ENCODE measurements at regions not wholly inside any gene's neighbourhood (a gene's known extent, or its start where the extent isn't known, plus 50 kb on each side); places are given as distances from the start of the nearest gene placed in this dataset.

DNA sequence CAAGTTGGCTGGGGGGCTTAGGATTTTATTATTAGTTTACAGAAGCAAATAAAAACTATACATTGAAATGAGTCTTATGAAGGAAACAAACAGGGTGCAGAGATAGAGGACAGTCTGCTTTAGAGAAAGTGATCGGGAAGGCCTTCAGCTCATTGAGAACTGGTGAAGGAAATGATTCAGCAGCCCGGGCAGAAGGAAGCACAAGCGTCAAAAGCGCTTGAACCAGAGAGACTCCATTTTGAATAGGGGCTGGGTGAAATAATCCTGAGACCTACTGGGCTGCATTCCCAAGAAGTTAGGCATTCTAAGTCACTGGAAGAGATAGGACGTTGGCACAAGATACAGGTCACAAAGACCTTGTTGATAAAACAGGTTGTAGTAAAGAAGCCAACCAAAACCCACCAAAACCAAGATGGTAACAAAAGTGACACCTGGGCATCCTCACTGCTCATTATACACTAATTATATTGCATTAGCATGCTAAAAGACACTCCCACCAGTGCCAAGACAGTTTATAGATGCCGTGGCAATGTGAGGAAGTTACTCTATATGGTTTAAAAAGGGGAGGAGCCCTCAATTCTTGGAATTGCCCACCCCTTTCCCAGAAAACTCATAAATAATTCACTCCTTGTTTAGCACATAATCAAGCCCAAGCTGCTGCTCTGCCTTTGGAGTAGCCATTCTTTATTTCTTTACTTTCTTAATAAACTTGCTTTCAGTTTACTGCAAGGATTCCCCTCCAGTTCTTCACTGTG lies 83.1 kb upstream of the MPP7 start:
- TF ChIP-seq, protein P1, sequence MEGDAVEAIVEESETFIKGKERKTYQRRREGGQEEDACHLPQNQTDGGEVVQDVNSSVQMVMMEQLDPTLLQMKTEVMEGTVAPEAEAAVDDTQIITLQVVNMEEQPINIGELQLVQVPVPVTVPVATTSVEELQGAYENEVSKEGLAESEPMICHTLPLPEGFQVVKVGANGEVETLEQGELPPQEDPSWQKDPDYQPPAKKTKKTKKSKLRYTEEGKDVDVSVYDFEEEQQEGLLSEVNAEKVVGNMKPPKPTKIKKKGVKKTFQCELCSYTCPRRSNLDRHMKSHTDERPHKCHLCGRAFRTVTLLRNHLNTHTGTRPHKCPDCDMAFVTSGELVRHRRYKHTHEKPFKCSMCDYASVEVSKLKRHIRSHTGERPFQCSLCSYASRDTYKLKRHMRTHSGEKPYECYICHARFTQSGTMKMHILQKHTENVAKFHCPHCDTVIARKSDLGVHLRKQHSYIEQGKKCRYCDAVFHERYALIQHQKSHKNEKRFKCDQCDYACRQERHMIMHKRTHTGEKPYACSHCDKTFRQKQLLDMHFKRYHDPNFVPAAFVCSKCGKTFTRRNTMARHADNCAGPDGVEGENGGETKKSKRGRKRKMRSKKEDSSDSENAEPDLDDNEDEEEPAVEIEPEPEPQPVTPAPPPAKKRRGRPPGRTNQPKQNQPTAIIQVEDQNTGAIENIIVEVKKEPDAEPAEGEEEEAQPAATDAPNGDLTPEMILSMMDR (IDR thresholded peaks at IDR 0.05) = no peak
- TF ChIP-seq POLR2A (IDR thresholded peaks at IDR 0.05) = no peak
